ENCODE measurements at regions not wholly inside any gene's neighbourhood (a gene's known extent, or its start where the extent isn't known, plus 50 kb on each side); places are given as distances from the start of the nearest gene placed in this dataset.
"Not testable (repeated sequence)": the region's sequence is repeated elsewhere in the genome, so short reads cannot be mapped to it uniquely, and the experiment has no call there.

DNA sequence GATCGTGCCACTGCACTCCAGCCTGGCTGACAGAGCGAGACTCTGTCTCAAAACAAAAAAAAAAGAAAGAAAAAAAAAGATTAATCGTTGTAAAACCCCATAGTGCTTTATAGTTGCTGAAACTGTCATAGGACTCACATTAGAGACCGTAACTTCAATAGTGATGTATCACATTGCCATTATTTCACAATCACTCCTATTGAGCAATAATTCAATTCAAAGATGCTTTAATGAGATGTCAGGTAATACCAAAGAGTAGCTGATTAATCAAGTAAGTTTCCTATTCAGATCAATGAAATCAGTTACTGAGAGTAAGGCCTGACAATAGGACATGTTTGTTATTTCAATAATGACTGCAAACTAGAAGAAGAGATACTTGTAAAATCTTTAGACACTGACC is 628.7 kb downstream of the KCNJ18 start:
- TF ChIP-seq, protein P1, sequence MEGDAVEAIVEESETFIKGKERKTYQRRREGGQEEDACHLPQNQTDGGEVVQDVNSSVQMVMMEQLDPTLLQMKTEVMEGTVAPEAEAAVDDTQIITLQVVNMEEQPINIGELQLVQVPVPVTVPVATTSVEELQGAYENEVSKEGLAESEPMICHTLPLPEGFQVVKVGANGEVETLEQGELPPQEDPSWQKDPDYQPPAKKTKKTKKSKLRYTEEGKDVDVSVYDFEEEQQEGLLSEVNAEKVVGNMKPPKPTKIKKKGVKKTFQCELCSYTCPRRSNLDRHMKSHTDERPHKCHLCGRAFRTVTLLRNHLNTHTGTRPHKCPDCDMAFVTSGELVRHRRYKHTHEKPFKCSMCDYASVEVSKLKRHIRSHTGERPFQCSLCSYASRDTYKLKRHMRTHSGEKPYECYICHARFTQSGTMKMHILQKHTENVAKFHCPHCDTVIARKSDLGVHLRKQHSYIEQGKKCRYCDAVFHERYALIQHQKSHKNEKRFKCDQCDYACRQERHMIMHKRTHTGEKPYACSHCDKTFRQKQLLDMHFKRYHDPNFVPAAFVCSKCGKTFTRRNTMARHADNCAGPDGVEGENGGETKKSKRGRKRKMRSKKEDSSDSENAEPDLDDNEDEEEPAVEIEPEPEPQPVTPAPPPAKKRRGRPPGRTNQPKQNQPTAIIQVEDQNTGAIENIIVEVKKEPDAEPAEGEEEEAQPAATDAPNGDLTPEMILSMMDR (IDR thresholded peaks at IDR 0.05): not testable (repeated sequence)
- not testable (repeated sequence) for TF ChIP-seq POLR2A (IDR thresholded peaks at IDR 0.05); POLR2AphosphoS5 (IDR thresholded peaks at IDR 0.05; ENCODE audit: insufficient read depth in 1 of 2, low read depth in 1 of 2)

All from vagina (tissue), 2 donors.